OCI-LY1 (cell line): ENCODE measurements at regions not wholly inside any gene's neighbourhood (a gene's known extent, or its start where the extent isn't known, plus 50 kb on each side); places are given as distances from the start of the nearest gene placed in this dataset.

Source experiments
- CTCF ChIP-seq: fragments of 200-600 bp; sonication (generic), shearing (Covaris generic); IDR thresholded peaks from 2 replicates; pipeline ENCODE4 v1.5.1; 2017; ENCODE audit warnings: mild to moderate bottlenecking, antibody characterized with exemption, low read length, moderate library complexity, mixed read lengths
- EZH2 ChIP-seq: fragments of 200-600 bp; sonication (generic), shearing (Covaris generic); IDR thresholded peaks from 2 replicates; pipeline ENCODE4 v1.8.0; 2017; ENCODE audit warnings: borderline replicate concordance, mixed run types, mild to moderate bottlenecking, antibody characterized with exemption, low read length, moderate library complexity, mixed read lengths

- no peak for TF ChIP-seq CTCF
- TF ChIP-seq EZH2, result no peak
These were observed 311.5 kb downstream of the MFSD1 start for GRCh38 chr3:159113221-159113875.
